Neuronal stem cell (in vitro differentiated cells): ENCODE measurements at regions not wholly inside any gene's neighbourhood (a gene's known extent, or its start where the extent isn't known, plus 50 kb on each side); places are given as distances from the start of the nearest gene placed in this dataset.
"Not testable (repeated sequence)": the region's sequence is repeated elsewhere in the genome, so short reads cannot be mapped to it uniquely, and the experiment has no call there.

Source experiments
- DNase-seq: peaks from one replicate; pipeline ENCODE4 v3.0.0-alpha.2; 2013; ENCODE audit warnings: low spot score
- H2AFZ ChIP-seq: one replicate; pipeline ENCODE4 v1.6.1; 2013; ENCODE audit warnings: mild to moderate bottlenecking, low read length, inconsistent platforms
- H2AK5ac ChIP-seq: 2 replicates; pipeline ENCODE4 v1.6.1; 2013; ENCODE audit warnings: low read depth, mild to moderate bottlenecking, inconsistent platforms, low read length, moderate library complexity, mixed read lengths
- H2BK120ac ChIP-seq: 2 replicates; pipeline ENCODE4 v1.6.1; 2013; ENCODE audit warnings: low read depth, mild to moderate bottlenecking, inconsistent platforms, low read length, moderate library complexity, mixed read lengths
- H2BK12ac ChIP-seq: one replicate; pipeline ENCODE4 v1.6.1; 2013; ENCODE audit warnings: low read length, inconsistent platforms
- H2BK15ac ChIP-seq: 2 replicates; pipeline ENCODE4 v1.6.1; 2013; ENCODE audit warnings: mild to moderate bottlenecking, low read length, inconsistent platforms, mixed read lengths
- H2BK5ac ChIP-seq: one replicate; pipeline ENCODE4 v1.6.1; 2013; ENCODE audit warnings: inconsistent platforms, mild to moderate bottlenecking, low read length, moderate library complexity
- H3K14ac ChIP-seq: one replicate; pipeline ENCODE4 v1.6.1; 2013; ENCODE audit warnings: low read length, inconsistent platforms
- H3K18ac ChIP-seq: 2 replicates; pipeline ENCODE4 v1.6.1; 2013; ENCODE audit warnings: low read length, inconsistent platforms
- H3K23ac ChIP-seq: 2 replicates; pipeline ENCODE4 v1.6.1; 2013; ENCODE audit warnings: low read depth, mild to moderate bottlenecking, mixed read lengths, low read length, inconsistent platforms; ENCODE audit not compliant: poor library complexity
- H3K27ac ChIP-seq: replicated peaks from 3 replicates; pipeline ENCODE4 v1.5.1; 2013; ENCODE audit warnings: low read length, inconsistent platforms
- H3K27me3 ChIP-seq, 3 experiments: 2 replicates each; pipeline ENCODE4 v1.6.1; 2013; ENCODE audit warnings: low read length in 3 of 3, mild to moderate bottlenecking in 2 of 3, inconsistent platforms in 1 of 3, low read depth in 1 of 3, mixed read lengths in 1 of 3, moderate library complexity in 1 of 3; ENCODE audit not compliant: control insufficient read depth in 3 of 3, insufficient read depth in 3 of 3
- H3K36me3 ChIP-seq, 2 donors: replicated peaks in 1 of 2; 2 replicates each; pipeline ENCODE4 v1.6.1; 2013; ENCODE audit warnings: low read length in 2 of 2; ENCODE audit not compliant: control insufficient read depth in 2 of 2, insufficient read depth in 2 of 2
- H3K4ac ChIP-seq: 2 replicates; pipeline ENCODE4 v1.6.1; 2013; ENCODE audit warnings: inconsistent platforms, mild to moderate bottlenecking, low read length, moderate library complexity
- H3K4me1 ChIP-seq, 2 donors: 1 replicate in 1 of 2; 2 replicates in 1 of 2; pipeline ENCODE4 v1.6.1; 2013; ENCODE audit warnings: low read length in 2 of 2, low read depth in 1 of 2; ENCODE audit not compliant: control insufficient read depth in 2 of 2, insufficient read depth in 1 of 2
- H3K4me2 ChIP-seq: one replicate; pipeline ENCODE4 v1.6.1; 2013; ENCODE audit warnings: mild to moderate bottlenecking, low read length, inconsistent platforms; ENCODE audit not compliant: insufficient read depth, poor library complexity, severe bottlenecking
- H3K4me3 ChIP-seq, 2 donors: 2 replicates each; pipeline ENCODE4 v1.5.1; 2013; ENCODE audit warnings: low read length in 2 of 2, mild to moderate bottlenecking in 2 of 2, inconsistent platforms in 1 of 2, moderate library complexity in 1 of 2
- H3K79me1 ChIP-seq: one replicate; pipeline ENCODE4 v1.6.1; 2013; ENCODE audit warnings: low read depth, mild to moderate bottlenecking, inconsistent platforms, low read length, moderate library complexity
- H3K9ac ChIP-seq: one replicate; pipeline ENCODE4 v1.6.1; 2013; ENCODE audit warnings: mild to moderate bottlenecking, low read depth, low read length, inconsistent platforms; ENCODE audit not compliant: poor library complexity
- H3K9me3 ChIP-seq, 2 donors: replicated peaks in 1 of 2; 2 replicates each; pipeline versions ENCODE3 to v1.6.1; 2013; ENCODE audit warnings: low read length in 2 of 2, mild to moderate bottlenecking in 2 of 2, inconsistent platforms in 1 of 2, low read depth in 1 of 2, mixed read lengths in 1 of 2, moderate library complexity in 1 of 2; ENCODE audit not compliant: control insufficient read depth in 2 of 2, insufficient read depth in 1 of 2
- H4K8ac ChIP-seq: one replicate; pipeline ENCODE4 v1.6.1; 2013; ENCODE audit warnings: low read depth, mild to moderate bottlenecking, inconsistent platforms, low read length, moderate library complexity
- H4K91ac ChIP-seq: one replicate; pipeline ENCODE4 v1.6.1; 2013; ENCODE audit warnings: low read length, low read depth, mild to moderate bottlenecking, inconsistent platforms; ENCODE audit not compliant: poor library complexity
- WGBS, 2 donors: extraction: QIAGEN DNeasy Blood & Tissue Kit; methylation state at CpG; one replicate each; pipeline ENCODE4 v1.1.7; 2013; ENCODE audit warnings: missing lambda C conversion rate in 2 of 2, mixed read lengths in 1 of 2; ENCODE audit not compliant: insufficient read length in 2 of 2, insufficient replicate concordance in 1 of 2; ENCODE audit errors: extremely low coverage in 2 of 2; 5-methylcytosine and 5-hydroxymethylcytosine counted together

DNA sequence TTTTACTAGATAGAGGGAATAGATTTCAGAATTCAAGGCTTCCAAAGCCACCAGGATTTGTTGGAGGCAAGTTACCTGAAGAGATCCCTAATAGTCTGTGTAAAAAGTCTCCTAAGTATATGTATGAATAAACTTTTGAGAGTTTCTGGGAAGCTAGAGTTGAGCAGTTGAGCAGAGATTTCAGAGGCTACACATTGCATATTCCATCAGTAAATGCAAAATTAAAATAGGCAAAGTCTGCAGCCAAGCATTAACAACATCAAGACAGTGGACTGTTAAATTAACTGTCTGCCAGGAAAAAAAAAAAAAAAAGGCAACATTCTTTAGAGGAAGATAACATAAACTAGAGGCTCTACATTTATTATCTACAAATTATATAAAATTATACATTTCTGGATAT, 420.4 kb upstream of the TMEFF2 start:
- no peak overlapping the region for H3K4me3 ChIP-seq
- no peak overlapping the region for H4K91ac ChIP-seq
- no peaks in the 10 kb centered on the region for H3K9me3 ChIP-seq
- no peak overlapping the region for H2AK5ac ChIP-seq
- DNase-seq: no peak
- H3K27me3 ChIP-seq: no peaks in the 10 kb centered on the region
- no peaks in the 10 kb centered on the region for H3K36me3 ChIP-seq
- no peaks in the 10 kb centered on the region for H3K4me1 ChIP-seq
- no peak overlapping the region for H3K9ac ChIP-seq
- peaks cover 2% of the 10 kb centered on the region for H3K79me1 ChIP-seq
- H3K23ac ChIP-seq: no peak overlapping the region
- H2BK15ac ChIP-seq: no peak overlapping the region
- no peak overlapping the region for H2BK120ac ChIP-seq
- H3K14ac ChIP-seq: no peak overlapping the region
- H3K27ac ChIP-seq: no peak overlapping the region
- no peak overlapping the region for H3K4ac ChIP-seq
- no peak overlapping the region for H3K4me2 ChIP-seq
- H4K8ac ChIP-seq: no peak overlapping the region
- no peak overlapping the region for H2BK12ac ChIP-seq
- H2BK5ac ChIP-seq: no peak overlapping the region
- H3K18ac ChIP-seq: no peak overlapping the region
- no peak overlapping the region for H2AFZ ChIP-seq

DNA sequence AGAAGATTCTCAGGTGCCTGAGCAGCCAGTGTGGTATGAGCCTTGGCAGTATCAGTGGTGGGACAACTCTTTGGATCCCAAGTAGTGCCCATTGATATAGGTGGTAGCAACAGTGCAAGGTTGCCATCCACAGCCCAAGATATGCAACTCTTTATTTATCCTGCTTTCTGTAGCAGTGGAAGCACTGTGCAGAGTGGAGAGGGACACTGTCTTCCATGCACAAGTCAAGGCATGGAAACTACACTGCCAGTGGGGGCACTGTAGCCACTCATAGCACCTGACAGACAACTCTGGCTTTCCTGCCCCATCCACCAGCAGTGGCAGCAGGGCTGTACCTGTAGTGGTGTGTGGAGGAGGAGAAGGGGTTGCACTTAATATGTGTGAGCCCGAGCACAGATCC, 409.6 kb upstream of the TMEFF2 start:
- no peaks in the 10 kb centered on the region for H3K79me1 ChIP-seq
- no peak overlapping the region for H3K18ac ChIP-seq
- H3K9me3 ChIP-seq: peaks cover 0 to 2% of the 10 kb centered on the region in 2 donors
- H2BK12ac ChIP-seq: no peak overlapping the region
- WGBS, 2 donors: no CpG with 5 or more reads among the region's 1 CpG
- no peak overlapping the region for H2AFZ ChIP-seq
- no peak overlapping the region for H4K8ac ChIP-seq
- H3K4me2 ChIP-seq: no peak overlapping the region
- H3K14ac ChIP-seq: no peak overlapping the region
- H3K27me3 ChIP-seq: no peaks in the 10 kb centered on the region
- no peak overlapping the region for H2BK120ac ChIP-seq
- no peak overlapping the region for H3K27ac ChIP-seq
- no peak for DNase-seq
- H3K23ac ChIP-seq: no peak overlapping the region
- H2BK5ac ChIP-seq: no peak overlapping the region
- H4K91ac ChIP-seq: no peak overlapping the region
- no peak overlapping the region for H3K4me3 ChIP-seq
- H2BK15ac ChIP-seq: no peak overlapping the region
- H3K9ac ChIP-seq: no peak overlapping the region
- no peaks in the 10 kb centered on the region for H3K36me3 ChIP-seq
- no peak overlapping the region for H2AK5ac ChIP-seq
- no peak overlapping the region for H3K4ac ChIP-seq
- H3K4me1 ChIP-seq: no peaks in the 10 kb centered on the region

DNA sequence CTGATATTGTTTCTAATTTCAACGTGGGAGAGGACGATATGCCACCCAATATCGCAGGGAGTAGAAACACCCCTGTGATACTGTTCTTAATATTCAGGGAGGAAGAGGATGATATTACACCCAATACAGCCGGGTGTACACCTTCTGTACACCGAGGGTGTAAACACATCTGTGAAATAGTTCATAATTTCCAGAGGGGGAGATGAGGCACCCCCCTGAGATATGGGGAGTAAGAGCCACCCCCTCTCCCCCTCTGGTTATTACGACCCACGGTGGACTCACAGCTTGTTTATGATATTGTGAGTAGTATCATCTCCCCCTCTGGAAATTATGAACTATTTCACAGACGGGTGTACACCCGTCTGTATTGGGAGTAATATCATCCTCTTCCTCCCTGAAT, 403.9 kb upstream of the TMEFF2 start:
- H3K27ac ChIP-seq, H3K4me1 ChIP-seq, H3K79me1 ChIP-seq, H2BK5ac ChIP-seq, H4K8ac ChIP-seq, H3K27me3 ChIP-seq, H2BK15ac ChIP-seq, H2BK12ac ChIP-seq, H3K14ac ChIP-seq, H3K23ac ChIP-seq, H3K36me3 ChIP-seq, H2AFZ ChIP-seq, H3K9ac ChIP-seq, H3K18ac ChIP-seq, DNase-seq, H3K4me2 ChIP-seq, H2AK5ac ChIP-seq, H4K91ac ChIP-seq, H2BK120ac ChIP-seq, H3K4me3 ChIP-seq, H3K4ac ChIP-seq, H3K9me3 ChIP-seq: not testable (repeated sequence)
- no CpG with 5 or more reads among the region's 9 CpGs for WGBS, 2 donors

- H3K4me1 ChIP-seq: no peaks in the 10 kb centered on the region
- no peaks in the 10 kb centered on the region for H3K9me3 ChIP-seq
- H3K23ac ChIP-seq: no peak overlapping the region
- H4K8ac ChIP-seq: no peak overlapping the region
- no peak overlapping the region for H3K27ac ChIP-seq
- no peaks in the 10 kb centered on the region for H3K79me1 ChIP-seq
- peak overlapping the region; percentile 38 for H2AFZ ChIP-seq
- no peak overlapping the region for H2BK120ac ChIP-seq
- DNase-seq: no peak
- no peaks in the 10 kb centered on the region for H3K27me3 ChIP-seq
- H3K4me2 ChIP-seq: no peak overlapping the region
- no peak overlapping the region for H2AK5ac ChIP-seq
- no peak overlapping the region for H2BK15ac ChIP-seq
- no peak overlapping the region for H3K18ac ChIP-seq
- no peak overlapping the region for H3K4ac ChIP-seq
- H3K36me3 ChIP-seq: no peaks in the 10 kb centered on the region
- H3K9ac ChIP-seq: no peak overlapping the region
- H2BK12ac ChIP-seq: no peak overlapping the region
- no peak overlapping the region for H4K91ac ChIP-seq
- H3K4me3 ChIP-seq: no peak overlapping the region
- no peak overlapping the region for H2BK5ac ChIP-seq
- WGBS, 2 donors: no CpG with 5 or more reads among the region's 6 CpGs
- no peak overlapping the region for H3K14ac ChIP-seq
These were observed 398.8 kb upstream of the TMEFF2 start for GRCh38 chr2:192593561-192593960.
